ENCODE measurements at regions not wholly inside any gene's neighbourhood (a gene's known extent, or its start where the extent isn't known, plus 50 kb on each side); places are given as distances from the start of the nearest gene placed in this dataset.

DNA sequence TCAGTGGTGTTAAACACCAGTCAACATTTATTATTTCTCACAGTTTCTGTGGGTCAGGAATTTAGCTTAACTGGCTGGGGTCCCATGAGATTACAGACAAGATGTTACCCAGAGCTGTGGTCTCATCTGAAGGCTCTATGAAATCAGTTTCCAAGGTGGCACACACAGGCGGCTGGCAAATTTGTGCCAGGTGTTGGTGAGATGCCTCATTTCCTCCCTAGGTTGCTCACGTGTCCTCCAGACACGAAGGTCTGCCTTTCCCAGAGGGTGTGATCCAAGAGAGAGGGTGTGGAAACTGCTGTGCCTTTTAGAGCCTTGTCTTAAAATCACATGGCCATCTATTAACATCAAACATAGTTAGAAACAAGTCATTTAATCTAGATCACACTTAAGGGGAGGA lies 209.0 kb downstream of the JCAD start:
- DNase-seq, result no peak

DNA sequence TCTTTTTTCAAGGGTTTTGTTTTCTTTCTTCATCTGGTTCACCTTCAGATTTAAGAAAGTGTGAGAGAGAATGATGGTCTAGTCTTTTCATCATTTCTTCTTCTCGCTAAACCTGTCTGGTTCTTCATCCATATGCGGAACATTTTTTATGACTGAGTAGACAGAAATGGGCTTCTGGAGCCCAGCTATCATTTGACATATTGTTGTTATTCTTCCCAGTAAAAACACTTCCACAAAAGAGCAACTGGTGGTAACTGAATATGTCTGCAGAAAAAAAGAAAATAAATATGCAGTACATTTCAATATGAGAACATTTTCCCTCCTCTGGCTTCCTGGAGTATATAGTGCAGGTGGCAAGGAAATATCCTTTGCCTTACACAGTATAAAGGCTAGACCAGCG lies 209.5 kb downstream of the JCAD start:
- no peak for DNase-seq

DNA sequence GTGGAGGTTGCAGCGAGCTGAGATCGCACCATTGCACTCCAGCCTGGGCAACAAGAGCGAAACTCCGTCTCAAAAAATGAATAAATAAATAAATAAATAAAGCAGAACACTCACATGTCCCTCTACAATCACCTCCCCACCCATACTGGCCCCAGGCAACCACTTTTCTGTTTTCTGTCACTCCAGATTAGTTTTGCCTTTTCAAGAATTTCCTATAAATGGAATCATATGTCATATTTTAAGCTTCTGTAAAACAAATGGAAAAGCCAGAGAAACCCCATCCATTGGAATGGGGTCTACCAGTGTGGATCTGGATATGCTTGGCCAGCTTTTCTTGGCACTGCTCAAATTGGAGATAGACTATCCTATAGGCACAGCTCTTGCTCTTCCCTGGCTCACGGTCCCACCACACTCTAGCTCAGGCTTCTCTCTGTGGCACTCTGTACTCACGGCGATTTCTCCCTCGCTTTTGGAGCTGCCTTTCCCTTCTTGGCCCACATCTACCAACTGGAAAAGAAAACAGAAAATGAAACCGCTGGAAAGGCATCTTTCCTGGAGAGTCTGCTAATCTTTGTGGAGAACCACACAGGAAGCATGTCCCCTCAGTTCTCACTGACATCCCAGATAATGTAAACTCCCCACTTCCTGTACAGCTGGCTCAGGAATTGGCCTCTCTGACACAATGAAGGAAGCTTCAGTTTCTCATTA lies 210.1 kb downstream of the JCAD start:
- peak; percentile 85 for DNase-seq

DNA sequence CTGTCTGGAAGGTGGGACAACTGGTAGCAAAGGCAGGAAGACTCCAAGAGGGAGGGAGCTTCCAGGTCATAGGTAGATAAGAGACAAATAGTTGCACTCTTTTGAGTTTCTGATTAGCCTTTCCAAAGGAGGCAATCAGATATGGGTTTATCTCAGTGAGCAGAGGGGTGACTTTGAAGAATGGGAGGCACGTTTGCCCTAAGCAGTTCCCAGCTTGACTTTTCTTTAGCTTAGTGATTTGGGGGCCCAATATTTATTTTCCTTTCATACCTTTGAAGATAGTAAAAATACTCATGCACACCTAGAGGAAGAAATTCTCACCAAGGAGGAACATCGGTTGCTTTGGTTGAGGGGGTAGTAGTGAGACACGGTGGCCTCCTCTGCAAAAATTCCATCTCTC lies 212.1 kb upstream of the SVIL start:
- no peak for DNase-seq

GRCh38 chr10:29845166-29845565 lies 210.4 kb upstream of the SVIL start:
- no peak for DNase-seq

GRCh38 chr10:29843143-29843542 lies 208.4 kb upstream of the SVIL start:
- no peak for DNase-seq

DNA sequence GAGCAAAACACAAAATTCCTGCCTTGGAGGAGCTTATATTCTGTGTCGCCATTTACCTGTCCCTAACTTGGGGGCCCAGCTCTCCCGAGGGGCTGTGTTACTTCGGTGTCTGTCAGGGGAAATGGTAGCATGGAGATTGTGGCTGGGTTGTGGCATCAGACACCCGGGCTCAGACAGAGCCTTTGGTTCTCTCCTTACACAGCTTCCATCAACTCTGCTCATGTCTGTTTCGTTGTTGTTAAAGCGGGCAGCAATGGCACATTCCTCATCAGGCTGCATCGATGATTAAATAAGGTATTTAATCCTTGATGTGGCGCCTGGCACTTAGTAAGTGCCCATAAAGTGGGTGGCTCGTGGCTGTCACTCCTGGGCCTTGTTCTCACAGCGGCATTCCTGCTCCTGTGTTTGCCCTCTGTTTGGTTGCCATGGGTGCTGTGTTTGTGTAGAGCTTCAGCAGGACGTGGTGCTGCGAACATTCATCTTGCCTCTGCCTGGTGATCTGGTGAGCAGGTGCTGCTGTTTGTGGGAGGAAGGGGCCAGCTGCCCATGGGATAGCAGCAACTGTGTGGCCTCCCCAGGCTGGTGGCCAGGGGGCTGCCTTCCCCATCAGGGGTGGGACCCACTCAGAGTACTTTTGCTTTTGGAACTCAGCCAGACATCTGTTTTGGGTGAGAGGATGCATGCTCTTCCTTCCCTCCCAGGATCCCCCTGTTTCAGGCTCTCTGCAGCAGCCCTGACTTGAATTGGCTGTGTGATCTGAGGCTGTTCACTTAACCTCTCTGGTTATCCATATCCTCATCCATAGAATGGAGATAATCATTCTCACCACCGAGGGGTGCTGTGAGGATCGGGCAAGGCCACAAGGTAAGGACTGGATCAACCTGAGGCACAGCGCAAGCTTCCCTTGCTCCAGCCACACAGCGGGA lies 207.2 kb upstream of the SVIL start:
- peak; percentile 21 for DNase-seq

- DNase-seq, result no peak
These were observed 205.9 kb upstream of the SVIL start for GRCh38 chr10:29840516-29841276.

GRCh38 chr10:29839826-29840515 lies 205.2 kb upstream of the SVIL start:
- no peak for DNase-seq

DNA sequence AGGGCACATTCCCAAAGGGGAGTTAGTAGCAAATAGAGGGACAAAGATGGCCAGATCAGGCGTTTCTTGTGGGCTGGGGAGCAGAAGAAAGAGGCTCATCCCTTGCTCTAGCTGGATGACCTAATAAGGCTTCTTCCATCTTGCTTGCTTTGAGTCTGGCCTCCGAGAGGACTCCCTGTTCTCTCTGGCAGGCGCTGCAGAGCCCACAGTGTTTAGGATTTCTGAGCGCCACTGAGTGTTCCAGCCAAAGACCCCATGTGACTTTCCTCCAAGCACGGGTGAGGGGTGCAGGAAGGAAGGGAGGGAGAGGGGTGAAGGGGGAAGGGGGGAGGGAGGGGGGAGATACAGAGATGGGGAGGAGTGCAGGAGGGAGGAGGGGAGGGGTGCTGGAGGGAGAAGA lies 203.8 kb upstream of the SVIL start:
- no peak for DNase-seq

DNA sequence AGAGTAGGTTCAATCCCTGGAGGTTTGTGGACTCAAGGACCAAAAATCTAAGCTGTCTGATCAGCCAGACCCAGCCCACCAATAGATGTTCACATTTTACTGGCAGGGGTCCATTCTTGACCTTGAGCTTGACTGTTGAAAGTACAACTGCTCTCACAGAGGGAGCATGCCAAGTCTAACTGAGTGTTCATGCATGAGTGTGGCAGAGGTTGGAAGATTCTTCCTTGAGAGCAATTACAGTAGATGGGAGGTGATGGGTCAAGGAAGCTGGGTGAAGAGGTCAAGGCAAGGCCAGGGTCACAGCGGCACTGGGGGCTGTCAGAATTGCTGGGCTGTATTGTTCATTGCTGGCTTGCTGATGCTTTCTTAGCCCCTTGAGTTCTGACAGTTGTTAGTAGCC lies 202.8 kb upstream of the SVIL start:
- DNase-seq, result no peak

DNA sequence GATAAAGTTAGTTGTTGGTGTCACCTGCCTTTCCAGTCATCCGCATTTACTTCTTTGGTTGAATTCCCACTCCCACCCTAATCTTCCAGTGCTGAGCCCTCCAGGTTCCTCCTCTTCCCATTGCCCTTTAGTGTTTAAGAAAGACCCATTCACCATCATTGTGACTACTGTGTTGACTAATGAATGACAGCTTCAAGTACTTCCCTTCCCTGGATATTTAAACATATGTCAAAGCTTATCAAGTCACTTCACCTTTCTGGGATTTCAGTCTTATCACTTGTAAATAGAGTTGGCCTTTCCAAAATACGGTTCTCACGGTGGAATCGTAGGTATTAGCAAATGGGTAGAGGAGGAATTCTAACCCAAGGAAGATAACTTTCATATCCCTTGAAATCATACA lies 201.6 kb upstream of the SVIL start:
- no peak for DNase-seq

- DNase-seq, result no peak
These were observed 200.3 kb upstream of the SVIL start for GRCh38 chr10:29835055-29835454.

DNA sequence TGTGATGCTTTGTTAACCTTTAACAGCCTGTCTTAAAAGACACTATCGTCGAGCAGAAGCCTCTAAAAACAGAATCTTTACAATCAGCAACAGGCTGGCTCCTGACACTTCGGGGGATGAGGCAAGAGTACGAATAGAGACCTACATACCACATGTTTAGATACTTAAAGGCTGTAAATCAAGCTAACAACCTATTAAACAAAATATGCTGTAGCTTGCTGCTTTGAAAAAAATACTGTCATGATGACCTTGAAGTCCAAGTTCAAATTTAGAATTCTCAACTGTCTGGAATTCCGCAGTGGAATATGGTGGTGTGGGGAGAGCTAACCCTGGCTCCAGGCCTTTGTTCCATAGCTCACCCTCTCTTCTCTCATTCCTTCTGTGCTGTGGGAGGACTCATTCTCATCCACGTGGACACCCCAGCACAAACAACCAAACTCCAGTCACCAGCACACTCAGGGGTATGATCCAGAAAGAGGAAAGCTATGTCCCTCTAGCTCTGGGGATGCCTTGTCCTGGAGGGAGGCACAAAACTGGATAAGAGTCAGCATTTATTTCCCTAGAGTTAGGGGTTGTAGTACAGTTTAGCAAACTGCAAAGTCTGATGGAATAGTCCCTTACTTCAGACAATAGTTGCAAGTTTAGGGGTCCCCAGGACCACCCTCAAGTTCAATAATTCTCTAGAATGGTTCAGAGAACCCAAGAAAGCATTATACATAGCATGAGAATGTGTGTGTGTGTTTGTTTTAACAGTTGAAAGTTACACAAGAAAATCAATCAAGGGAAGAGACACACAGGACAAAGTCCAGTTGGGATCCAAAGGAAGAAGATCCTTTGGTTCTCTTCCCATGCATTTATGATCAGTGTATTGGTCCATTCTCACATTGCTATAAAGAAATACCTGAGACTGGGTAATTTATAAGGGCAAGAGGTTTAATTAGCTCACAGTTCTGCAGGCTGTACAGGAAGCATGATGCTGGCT lies 196.1 kb upstream of the SVIL start:
- DNase-seq, result no peak

DNA sequence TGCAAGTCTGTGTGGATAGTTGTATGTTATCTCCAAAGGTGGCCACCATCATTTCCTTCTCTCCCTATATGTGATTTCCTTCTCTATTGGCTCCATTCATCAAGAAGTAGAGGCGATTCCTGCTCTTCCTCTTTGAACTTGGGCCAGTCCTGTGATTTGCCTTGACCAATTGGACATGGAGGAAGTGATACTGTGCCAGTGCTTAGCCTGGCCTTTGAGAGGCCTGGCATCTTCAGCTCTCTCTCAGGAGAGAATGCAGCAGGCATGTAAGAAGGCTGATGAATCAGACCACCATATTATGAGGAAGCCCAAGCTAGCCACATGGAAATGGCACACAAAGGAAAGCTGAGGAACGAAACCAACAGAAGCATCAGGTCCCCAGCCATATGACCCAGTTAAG lies 195.0 kb upstream of the SVIL start:
- no peak for DNase-seq

DNA sequence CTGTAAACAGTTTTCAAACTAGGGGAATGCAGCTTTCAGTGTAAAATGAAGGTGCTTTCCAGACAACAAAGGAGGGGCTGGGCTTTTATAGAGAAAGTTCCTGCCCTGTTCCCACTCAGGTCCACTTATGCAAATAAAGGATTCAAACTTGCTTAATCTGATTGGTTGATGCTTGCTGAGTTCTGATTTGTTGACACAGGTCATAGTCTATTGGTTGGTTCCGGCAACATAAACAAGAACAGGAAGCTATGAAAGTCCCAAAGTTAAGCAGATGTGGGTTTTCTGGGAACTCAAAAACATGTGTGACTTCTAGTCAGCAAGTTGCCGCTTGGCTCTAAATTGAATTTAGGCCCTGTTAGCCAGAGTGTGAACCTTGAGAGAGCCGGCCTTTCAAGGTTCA lies 194.2 kb upstream of the SVIL start:
- DNase-seq, result no peak

DNA sequence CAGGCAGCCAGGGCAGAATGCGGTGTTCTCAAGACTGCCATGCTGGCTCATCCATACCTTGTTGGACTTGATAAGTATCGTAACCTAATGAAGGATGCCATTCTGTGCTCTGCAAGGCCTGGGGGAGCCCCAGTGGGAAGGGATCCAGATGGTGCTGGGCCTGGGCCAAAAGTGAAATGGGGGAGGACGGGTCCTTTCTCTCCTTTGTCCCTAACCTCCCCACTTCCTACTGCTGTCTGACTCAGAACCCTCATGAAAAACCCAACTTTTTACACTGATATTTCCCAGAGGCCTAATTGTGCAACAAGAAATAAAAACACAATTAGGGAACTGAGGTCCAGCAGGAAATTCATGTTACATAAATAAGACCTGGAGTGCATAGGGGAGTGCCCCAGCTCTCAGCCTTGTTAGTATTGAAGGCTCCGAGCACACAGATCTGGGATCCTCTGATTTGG lies 193.7 kb upstream of the SVIL start:
- DNase-seq, result no peak

DNA sequence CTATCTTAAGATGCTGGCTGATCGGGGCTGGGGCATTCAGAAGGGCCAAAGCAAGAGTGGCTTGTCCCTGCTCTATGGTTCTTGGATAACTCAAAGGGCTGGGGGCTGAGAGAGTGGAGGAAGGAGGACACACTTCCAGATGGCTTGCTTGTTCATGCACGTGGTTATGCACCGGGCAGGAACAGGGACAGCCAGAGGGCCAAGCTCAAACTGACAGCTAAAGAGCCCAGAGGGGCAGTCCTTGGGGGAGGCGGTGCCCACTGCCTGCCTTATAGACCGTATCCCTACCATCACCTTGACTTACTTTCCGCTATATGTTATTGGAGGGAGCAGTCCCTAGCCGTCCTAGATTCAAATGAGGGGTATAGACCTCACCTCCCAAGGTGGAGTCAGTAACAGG lies 192.7 kb upstream of the SVIL start:
- DNase-seq, result no peak

- DNase-seq, result no peak
These were observed 192.2 kb upstream of the SVIL start for GRCh38 chr10:29826801-29827450.

DNA sequence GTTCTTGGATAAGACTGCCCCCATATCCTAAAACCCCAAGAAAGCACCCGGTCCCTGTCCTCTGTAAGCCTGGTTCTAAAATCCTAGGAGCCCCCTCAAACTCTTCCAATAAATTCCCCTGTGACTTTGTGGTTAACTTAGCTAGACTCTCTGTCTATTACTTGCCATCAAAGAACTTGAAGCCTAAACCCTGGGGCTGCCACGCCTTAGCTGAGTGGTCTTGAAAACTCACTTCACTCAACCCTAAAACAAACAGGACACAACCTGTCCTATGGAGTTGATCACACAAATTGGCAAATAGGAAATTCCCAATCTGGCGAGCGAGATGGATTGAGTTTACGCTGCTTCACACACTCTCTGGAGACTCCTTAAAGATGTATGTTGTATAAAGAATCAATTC lies 191.4 kb upstream of the SVIL start:
- no peak for DNase-seq

DNA sequence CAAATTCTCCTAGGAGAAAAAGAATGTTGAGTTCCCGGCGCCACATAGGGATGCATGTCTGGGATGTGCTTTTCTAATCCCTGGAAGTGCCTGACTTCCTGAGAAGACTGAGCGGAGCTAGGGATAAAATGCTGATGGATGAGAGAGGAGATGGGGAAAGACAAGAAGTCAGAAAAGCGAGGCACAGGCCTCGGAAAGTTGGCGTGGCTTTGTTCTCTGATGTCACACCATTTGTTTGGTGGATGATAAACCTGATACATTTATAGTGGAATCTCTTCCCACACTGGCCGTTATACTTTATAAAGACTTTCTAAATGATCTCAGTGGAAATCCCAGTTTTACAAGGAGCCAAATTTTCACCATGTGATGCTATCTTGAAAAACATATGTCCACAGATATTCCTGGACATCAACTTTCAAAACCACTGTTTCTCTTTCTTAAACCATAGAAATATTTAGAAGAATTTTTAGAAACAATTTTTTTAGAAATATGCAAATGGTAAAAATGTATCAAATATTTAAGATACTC lies 188.8 kb upstream of the SVIL start:
- no peak for DNase-seq
